Right lobe of liver (tissue), 6 donors: ENCODE measurements at regions not wholly inside any gene's neighbourhood (a gene's known extent, or its start where the extent isn't known, plus 50 kb on each side); places are given as distances from the start of the nearest gene placed in this dataset.

Experiments used
- ATAC-seq, 4 donors: fragments of 200-7000 bp; cut with Tn5 transposase; one replicate each; pipeline ENCODE4 v1.9.1; 2020; ENCODE audit warnings: mild to moderate bottlenecking in 4 of 4, moderate library complexity in 4 of 4
- DNase-seq, 3 donors: peaks; one replicate each; pipeline ENCODE4 v3.0.0-alpha.2; 2020
- H3K27ac ChIP-seq, 3 donors: fragments of 200-600 bp; one replicate each; pipeline ENCODE4 v1.8.0; 2022
- H3K27me3 ChIP-seq, 2 donors: fragments of 200-600 bp; one replicate each; pipeline ENCODE4 v1.8.0; 2022
- H3K36me3 ChIP-seq, 4 donors: fragments of 200-600 bp; sonication (generic) in 1 of 4; one replicate each; pipeline versions ENCODE4 v1.5.1 to v1.8.0; 2017 to 2022; ENCODE audit warnings: control low read depth in 1 of 4
- H3K4me1 ChIP-seq, 4 donors: fragments of 200-600 bp; sonication (generic) in 1 of 4; one replicate each; pipeline versions ENCODE4 v1.5.1 to v1.8.0; 2017 to 2022; ENCODE audit warnings: control low read depth in 1 of 4
- H3K4me3 ChIP-seq, 3 donors: fragments of 200-600 bp; one replicate each; pipeline ENCODE4 v1.8.0; 2022
- H3K9me3 ChIP-seq, 4 donors: fragments of 200-600 bp; sonication (generic) in 1 of 4; one replicate each; pipeline versions ENCODE4 v1.5.1 to v1.8.0; 2017 to 2022; ENCODE audit warnings: control low read depth in 1 of 4
- CTCF ChIP-seq, 4 donors: fragments of 200-600 bp in 3 of 4; fragments of 450-650 bp in 1 of 4; IDR thresholded peaks; one replicate each; pipeline versions ENCODE4 v1.5.1 to v1.8.0; 2016 to 2022; ENCODE audit warnings: antibody characterized with exemption in 4 of 4, mild to moderate bottlenecking in 2 of 4
- POLR2A ChIP-seq: fragments of 450-650 bp; IDR thresholded peaks from one replicate; pipeline ENCODE4 v1.6.1; 2017; ENCODE audit warnings: antibody characterized with exemption, mild to moderate bottlenecking
- WGBS: methylation state at CpG from one replicate; pipeline ENCODE4 v1.1.6; 2018; ENCODE audit warnings: low coverage, low lambda C conversion rate; ENCODE audit not compliant: insufficient coverage; ENCODE audit errors: missing lambda C conversion rate; 5-methylcytosine and 5-hydroxymethylcytosine counted together
- intact Hi-C, 2 donors: fragments of 100-400 bp; cut with DNase I; formaldehyde crosslinking; loops; one replicate each; pipeline versions ENCODE4 v1.11.2 to v1.14.1; 2022
- small RNA-seq, 2 experiments: library from RNA; depleted of rRNA; stranded (forward); fragments of <200 nt; gene quantifications; one replicate each; pipeline ENCODE3, GENCODE V24; 2016
- donor health status: DM: no; HTN: yes; CAD: no.
- donor health status: DM: no; HTN: no; CAD: no.
- donor health status: DM: no; HTN: no; CAD: no.
- donor health status: DM: no; HTN: yes; CAD: no.
- donor health status: DM: no; HTN: yes; CAD: no.

- H3K27me3 ChIP-seq: peaks cover 0 to 3% of the 10 kb centered on the region in 2 donors
- no peak for ATAC-seq
Measured at GRCh38 chrX:96224279-96224678, 460.4 kb upstream of the DIAPH2 start.

GRCh38 chrX:96244955-96245354 is 439.7 kb upstream of the DIAPH2 start:
- DNase-seq (no peak), ATAC-seq (no peak)
- no peaks in the 10 kb centered on the region for H3K9me3 ChIP-seq
- intact Hi-C loops: no loop called here
- no peaks in the 10 kb centered on the region for H3K4me1 ChIP-seq
- no peaks in the 10 kb centered on the region for H3K27me3 ChIP-seq
- H3K4me3 ChIP-seq: no peak overlapping the region
- H3K27ac ChIP-seq: no peak overlapping the region
- 42% methylated on average over 3 of the region's 3 CpGs for WGBS
- H3K36me3 ChIP-seq: no peaks in the 10 kb centered on the region
- TF ChIP-seq CTCF (IDR thresholded peaks at IDR 0.05) (no peak), POLR2A (no peak)

More at GRCh38 chrX:96224279-96224678, 460.4 kb upstream of the DIAPH2 start:
- WGBS: 35% methylated on average over 3 of the region's 3 CpGs
- no peaks in the 10 kb centered on the region for H3K4me1 ChIP-seq
- intact Hi-C loops: no loop called here
- no peak for DNase-seq
- H3K4me3 ChIP-seq: no peak overlapping the region
- no peaks in the 10 kb centered on the region for H3K36me3 ChIP-seq
- no peaks in the 10 kb centered on the region for H3K9me3 ChIP-seq
- TF ChIP-seq POLR2A: no peak
- TF ChIP-seq CTCF (IDR thresholded peaks at IDR 0.05): no peak
- no peak overlapping the region for H3K27ac ChIP-seq

- intact Hi-C loops: no loop called here
- no peaks in the 10 kb centered on the region for H3K9me3 ChIP-seq
- H3K36me3 ChIP-seq: no peaks in the 10 kb centered on the region
- H3K4me3 ChIP-seq: no peak overlapping the region
- DNase-seq (no peak), ATAC-seq (no peak)
- no peaks in the 10 kb centered on the region for H3K4me1 ChIP-seq
- no peak for TF ChIP-seq POLR2A
- no peak for TF ChIP-seq CTCF (IDR thresholded peaks at IDR 0.05)
- no peaks in the 10 kb centered on the region for H3K27me3 ChIP-seq
- no peak overlapping the region for H3K27ac ChIP-seq
Measured at GRCh38 chrX:96246436-96246835, 438.2 kb upstream of the DIAPH2 start.

Small RNA genes lying in the stretch of these regions (small RNA-seq; reads per million reads assigned to genes)
- 0 reads per million in 2 experiments for gene AL022161.1
- 0 reads per million in 2 experiments for gene RN7SL379P
- 0 to 0.52 reads per million in 2 experiments for gene RNA5SP510
- 0 reads per million in 2 experiments for gene RPS29P28
